ENCODE measurements at regions not wholly inside any gene's neighbourhood (a gene's known extent, or its start where the extent isn't known, plus 50 kb on each side); places are given as distances from the start of the nearest gene placed in this dataset.

DNA sequence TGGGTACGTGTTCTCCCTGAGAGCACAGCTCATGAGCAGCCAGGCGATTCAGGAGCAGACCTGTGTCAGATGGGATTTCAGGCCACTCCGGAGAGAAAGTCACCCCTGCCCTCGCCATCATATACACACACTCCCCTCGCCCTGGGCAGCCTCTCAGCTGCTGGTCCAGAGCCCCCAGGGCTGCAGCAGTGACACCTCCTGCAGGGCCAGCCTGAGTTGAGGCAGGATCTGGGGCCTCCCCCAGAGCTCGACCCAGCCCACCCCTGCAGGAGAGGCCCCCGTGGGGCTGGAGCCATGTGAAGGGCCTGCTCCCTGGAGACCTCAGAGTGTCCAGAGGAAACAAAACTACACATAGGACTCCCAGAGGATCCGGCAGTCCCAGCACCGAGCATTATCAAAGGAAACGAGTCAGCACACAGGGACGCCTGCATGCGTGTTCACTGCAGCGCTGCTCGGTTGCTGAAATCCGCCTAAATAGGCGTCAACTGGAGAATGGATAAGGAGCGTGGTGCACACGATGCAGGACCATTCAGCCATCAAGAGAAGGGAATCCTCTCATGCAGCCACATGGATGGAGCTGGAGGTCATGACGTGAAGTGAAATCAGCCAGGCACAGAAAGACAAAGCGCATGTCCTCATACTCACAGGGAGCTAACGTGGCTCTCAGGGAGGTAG lies 104.0 kb downstream of the TNFAIP2 start:
- TF ChIP-seq, protein P1, sequence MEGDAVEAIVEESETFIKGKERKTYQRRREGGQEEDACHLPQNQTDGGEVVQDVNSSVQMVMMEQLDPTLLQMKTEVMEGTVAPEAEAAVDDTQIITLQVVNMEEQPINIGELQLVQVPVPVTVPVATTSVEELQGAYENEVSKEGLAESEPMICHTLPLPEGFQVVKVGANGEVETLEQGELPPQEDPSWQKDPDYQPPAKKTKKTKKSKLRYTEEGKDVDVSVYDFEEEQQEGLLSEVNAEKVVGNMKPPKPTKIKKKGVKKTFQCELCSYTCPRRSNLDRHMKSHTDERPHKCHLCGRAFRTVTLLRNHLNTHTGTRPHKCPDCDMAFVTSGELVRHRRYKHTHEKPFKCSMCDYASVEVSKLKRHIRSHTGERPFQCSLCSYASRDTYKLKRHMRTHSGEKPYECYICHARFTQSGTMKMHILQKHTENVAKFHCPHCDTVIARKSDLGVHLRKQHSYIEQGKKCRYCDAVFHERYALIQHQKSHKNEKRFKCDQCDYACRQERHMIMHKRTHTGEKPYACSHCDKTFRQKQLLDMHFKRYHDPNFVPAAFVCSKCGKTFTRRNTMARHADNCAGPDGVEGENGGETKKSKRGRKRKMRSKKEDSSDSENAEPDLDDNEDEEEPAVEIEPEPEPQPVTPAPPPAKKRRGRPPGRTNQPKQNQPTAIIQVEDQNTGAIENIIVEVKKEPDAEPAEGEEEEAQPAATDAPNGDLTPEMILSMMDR (tag by site-specific recombination; IDR thresholded peaks at IDR 0.05), result no peak
- no peak for TF ChIP-seq ZNF184 (tag by site-specific recombination; IDR thresholded peaks at IDR 0.05)
- TF ChIP-seq KLF10 (tag by site-specific recombination; IDR thresholded peaks at IDR 0.05), result no peak
- no peak for TF ChIP-seq ZSCAN23 (tag by site-specific recombination; IDR thresholded peaks at IDR 0.05)
- TF ChIP-seq ZBTB8A (tag by site-specific recombination; IDR thresholded peaks at IDR 0.05), result no peak
- no peak for TF ChIP-seq ZNF169 (tag by site-specific recombination; IDR thresholded peaks at IDR 0.05)
- TF ChIP-seq ZSCAN16 (tag by site-specific recombination; IDR thresholded peaks at IDR 0.05), result no peak

All from HEK293 (cell line).